ENCODE measurements at regions not wholly inside any gene's neighbourhood (a gene's known extent, or its start where the extent isn't known, plus 50 kb on each side); places are given as distances from the start of the nearest gene placed in this dataset.

- no peak for TF ChIP-seq CTCF (IDR thresholded peaks at IDR 0.05; ENCODE audit: insufficient read depth, missing control alignments)
- no peak for DNase-seq (ENCODE audit: insufficient read length, low spot score)
- FAIRE-seq = no peak
Observed at GRCh38 chr2:116467243-116467642, 1347.2 kb upstream of the DDX18 start.

GRCh38 chr2:116477229-116477628, 1337.3 kb upstream of the DDX18 start:
- no peak for TF ChIP-seq CTCF (IDR thresholded peaks at IDR 0.05; ENCODE audit: insufficient read depth, missing control alignments)
- FAIRE-seq (no peak), DNase-seq (ENCODE audit: insufficient read length, low spot score) (no peak)

- no peak for DNase-seq (ENCODE audit: insufficient read length, low spot score)
- no peak for TF ChIP-seq CTCF (IDR thresholded peaks at IDR 0.05; ENCODE audit: insufficient read depth, missing control alignments)
- FAIRE-seq = no peak
Observed at GRCh38 chr2:116487336-116487735, 1327.2 kb upstream of the DDX18 start.

- no peak for DNase-seq (ENCODE audit: insufficient read length, low spot score)
- no peak for TF ChIP-seq CTCF (IDR thresholded peaks at IDR 0.05; ENCODE audit: insufficient read depth, missing control alignments)
- FAIRE-seq = no peak
Observed at GRCh38 chr2:116489292-116489691, 1325.2 kb upstream of the DDX18 start.

GRCh38 chr2:116489944-116490343, 1324.5 kb upstream of the DDX18 start:
- FAIRE-seq (no peak), DNase-seq (ENCODE audit: insufficient read length, low spot score) (no peak)
- TF ChIP-seq CTCF (IDR thresholded peaks at IDR 0.05; ENCODE audit: insufficient read depth, missing control alignments) = no peak

GRCh38 chr2:116490511-116491145, 1323.9 kb upstream of the DDX18 start:
- TF ChIP-seq CTCF (IDR thresholded peaks at IDR 0.05; ENCODE audit: insufficient read depth, missing control alignments) = no peak
- no peak for DNase-seq (ENCODE audit: insufficient read length, low spot score)
- FAIRE-seq = no peak

GRCh38 chr2:116491292-116491691, 1323.2 kb upstream of the DDX18 start:
- no peak for TF ChIP-seq CTCF (IDR thresholded peaks at IDR 0.05; ENCODE audit: insufficient read depth, missing control alignments)
- FAIRE-seq (no peak), DNase-seq (ENCODE audit: insufficient read length, low spot score) (no peak)
